ENCODE measurements at regions not wholly inside any gene's neighbourhood (a gene's known extent, or its start where the extent isn't known, plus 50 kb on each side); places are given as distances from the start of the nearest gene placed in this dataset.
"Not testable (repeated sequence)": the region's sequence is repeated elsewhere in the genome, so short reads cannot be mapped to it uniquely, and the experiment has no call there.

GRCh38 chr15:77869021-77869895 lies 208.3 kb downstream of the TBC1D2B start:
- peaks cover 8% of the 10 kb centered on the region for H3K27me3 Mint-ChIP-seq
- DNase-seq (ENCODE audit: low spot score in 2 of 2) (no peak), ATAC-seq (ENCODE audit: low read depth) (no peak)
- no peaks in the 10 kb centered on the region for H3K36me3 Mint-ChIP-seq
- no peak overlapping the region for H3K4me3 Mint-ChIP-seq
- peaks cover 2% of the 10 kb centered on the region for H3K4me1 Mint-ChIP-seq
- no peaks in the 10 kb centered on the region for H3K9me3 Mint-ChIP-seq
- no peak overlapping the region for H3K27ac Mint-ChIP-seq

DNA sequence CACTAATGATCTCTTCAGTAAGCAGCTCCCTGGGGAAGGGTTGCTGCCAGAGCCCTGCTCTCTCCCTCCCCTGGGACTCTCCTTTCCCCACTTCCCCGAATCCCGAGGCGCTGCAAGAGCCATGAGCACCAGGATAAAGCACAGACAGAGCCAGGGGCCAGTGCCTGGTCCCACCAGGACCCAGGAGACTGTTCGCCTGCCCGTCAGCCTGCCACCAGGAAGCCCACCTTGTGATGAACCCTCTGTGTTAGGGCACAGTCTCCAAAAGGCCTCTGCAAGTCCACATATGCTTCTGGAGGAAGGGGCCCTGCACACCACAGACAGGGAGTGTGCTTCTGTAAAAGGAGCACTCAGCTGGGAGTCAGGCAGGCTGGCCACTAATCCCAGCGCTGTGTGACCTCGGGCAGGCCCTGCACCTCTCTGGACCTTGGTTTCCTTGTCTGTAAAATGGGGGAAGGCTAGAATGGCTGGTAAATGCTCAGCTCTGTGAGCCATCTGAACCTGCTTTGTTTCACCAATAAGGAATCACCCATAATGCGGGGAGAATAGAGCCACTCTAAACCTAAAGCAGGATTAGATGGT lies 209.4 kb downstream of the TBC1D2B start:
- not testable (repeated sequence) for H3K4me1 Mint-ChIP-seq, H3K27ac Mint-ChIP-seq
- peaks cover 11% of the 10 kb centered on the region for H3K27me3 Mint-ChIP-seq

DNA sequence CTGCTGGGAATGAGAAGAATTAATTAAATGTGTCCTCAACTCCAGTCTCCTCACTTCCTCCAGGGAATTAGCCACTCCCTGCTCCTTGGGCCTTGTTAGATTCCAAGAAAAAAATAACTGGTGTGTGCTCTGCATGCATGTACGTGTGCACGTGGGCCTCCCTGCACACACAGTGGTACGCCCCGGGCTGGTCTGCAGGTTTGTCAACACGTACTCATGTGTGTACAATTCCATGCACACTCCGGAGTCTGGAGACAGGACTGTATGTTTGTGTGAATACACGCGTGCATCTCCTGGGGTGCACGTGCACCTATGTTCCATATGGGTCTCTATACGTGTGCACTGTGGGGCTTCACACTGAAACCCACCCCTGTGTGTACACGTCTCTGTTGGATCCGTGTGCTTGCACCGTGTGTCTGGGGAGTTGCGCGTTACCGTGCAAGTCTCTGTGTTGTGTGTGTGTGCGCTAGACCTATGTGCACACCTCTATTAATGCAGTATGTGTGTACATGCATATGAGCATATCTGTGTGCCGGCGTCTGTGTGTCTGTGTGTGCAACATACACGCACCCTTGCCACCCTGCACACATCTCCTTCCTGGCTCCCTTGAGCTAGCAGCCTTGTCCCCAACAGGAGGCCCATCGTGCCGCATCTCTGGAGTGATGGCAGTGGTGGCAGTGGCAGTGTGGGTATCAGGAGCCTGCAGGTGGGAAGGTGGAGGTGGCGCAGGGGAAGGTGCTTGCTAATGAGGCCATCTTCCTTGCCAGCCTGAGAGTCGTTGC lies 210.1 kb downstream of the TBC1D2B start:
- no peak overlapping the region for H3K4me3 Mint-ChIP-seq
- no peaks in the 10 kb centered on the region for H3K36me3 Mint-ChIP-seq
- H3K27me3 Mint-ChIP-seq = peaks cover 14% of the 10 kb centered on the region
- DNase-seq (ENCODE audit: low spot score in 2 of 2) (no peak), ATAC-seq (ENCODE audit: low read depth) (no peak)
- H3K9me3 Mint-ChIP-seq = no peaks in the 10 kb centered on the region
- H3K4me1 Mint-ChIP-seq = peaks cover 2% of the 10 kb centered on the region
- no peak overlapping the region for H3K27ac Mint-ChIP-seq

More for the DNA sequence above, 209.4 kb downstream of the TBC1D2B start:
- not testable (repeated sequence) for H3K36me3 Mint-ChIP-seq; DNase-seq (ENCODE audit: low spot score in 2 of 2); H3K9me3 Mint-ChIP-seq; ATAC-seq (ENCODE audit: low read depth); H3K4me3 Mint-ChIP-seq

GRCh38 chr15:77866596-77867125 lies 210.8 kb downstream of the TBC1D2B start:
- H3K9me3 Mint-ChIP-seq = no peaks in the 10 kb centered on the region
- H3K36me3 Mint-ChIP-seq = no peaks in the 10 kb centered on the region
- no peak for ATAC-seq (ENCODE audit: low read depth)
- no peak for DNase-seq (ENCODE audit: low spot score in 2 of 2)
- no peak overlapping the region for H3K27ac Mint-ChIP-seq
- peaks cover 14% of the 10 kb centered on the region for H3K27me3 Mint-ChIP-seq
- peaks cover 2% of the 10 kb centered on the region for H3K4me1 Mint-ChIP-seq
- H3K4me3 Mint-ChIP-seq = no peak overlapping the region

- H3K27ac Mint-ChIP-seq = no peak overlapping the region
- no peak overlapping the region for H3K4me3 Mint-ChIP-seq
- no peaks in the 10 kb centered on the region for H3K9me3 Mint-ChIP-seq
- DNase-seq (ENCODE audit: low spot score in 2 of 2) (no peak), ATAC-seq (ENCODE audit: low read depth) (no peak)
- H3K36me3 Mint-ChIP-seq = no peaks in the 10 kb centered on the region
- H3K4me1 Mint-ChIP-seq = peaks cover 2% of the 10 kb centered on the region
- peaks cover 11% of the 10 kb centered on the region for H3K27me3 Mint-ChIP-seq
These were observed 211.3 kb downstream of the TBC1D2B start for GRCh38 chr15:77866186-77866585.

DNA sequence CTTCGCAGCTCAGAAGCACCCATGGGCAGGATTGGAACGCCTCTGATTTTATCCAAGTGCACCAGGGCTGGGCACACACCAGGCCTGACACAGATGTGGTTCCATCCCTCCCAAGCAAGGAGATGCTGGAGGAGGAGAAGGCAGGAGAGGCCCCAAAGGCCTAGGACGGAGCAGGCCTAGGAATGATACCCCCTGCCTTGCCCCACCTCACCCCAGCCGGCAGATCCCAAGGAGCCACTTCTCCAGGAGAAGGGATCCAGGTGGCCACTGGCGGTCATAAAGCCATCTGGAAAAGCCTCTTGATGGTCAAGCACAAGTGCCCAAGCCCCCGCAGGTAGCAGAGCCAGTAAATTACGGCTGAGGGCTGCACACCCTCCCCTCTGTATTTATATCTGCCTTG lies 211.8 kb downstream of the TBC1D2B start:
- no peak overlapping the region for H3K4me3 Mint-ChIP-seq
- no peaks in the 10 kb centered on the region for H3K36me3 Mint-ChIP-seq
- DNase-seq (ENCODE audit: low spot score in 2 of 2) (no peak), ATAC-seq (ENCODE audit: low read depth) (no peak)
- H3K9me3 Mint-ChIP-seq = no peaks in the 10 kb centered on the region
- peaks cover 2% of the 10 kb centered on the region for H3K4me1 Mint-ChIP-seq
- H3K27ac Mint-ChIP-seq = no peak overlapping the region
- peaks cover 9% of the 10 kb centered on the region for H3K27me3 Mint-ChIP-seq

GRCh38 chr15:77865106-77865610 lies 212.4 kb downstream of the TBC1D2B start:
- Mint-ChIP-seq H3K4me3 (no peak overlapping the region), H3K27ac (no peak overlapping the region), H3K9me3 (no peaks in the 10 kb centered on the region), H3K36me3 (no peaks in the 10 kb centered on the region), H3K4me1 (peaks cover 2% of the 10 kb centered on the region), H3K27me3 (peaks cover 9% of the 10 kb centered on the region)
- no peak for ATAC-seq (ENCODE audit: low read depth)
- no peak for DNase-seq (ENCODE audit: low spot score in 2 of 2)

- no peak overlapping the region for H3K27ac Mint-ChIP-seq
- DNase-seq (ENCODE audit: low spot score in 2 of 2) (no peak), ATAC-seq (ENCODE audit: low read depth) (no peak)
- no peaks in the 10 kb centered on the region for H3K4me1 Mint-ChIP-seq
- no peaks in the 10 kb centered on the region for H3K9me3 Mint-ChIP-seq
- peaks cover 8% of the 10 kb centered on the region for H3K27me3 Mint-ChIP-seq
- no peaks in the 10 kb centered on the region for H3K36me3 Mint-ChIP-seq
- no peak overlapping the region for H3K4me3 Mint-ChIP-seq
These were observed 213.1 kb downstream of the TBC1D2B start for GRCh38 chr15:77864211-77865105.

- ATAC-seq (ENCODE audit: low read depth) (no peak), DNase-seq (ENCODE audit: low spot score in 2 of 2) (no peak)
- H3K27me3 Mint-ChIP-seq = peaks cover 8% of the 10 kb centered on the region
- H3K36me3 Mint-ChIP-seq = no peaks in the 10 kb centered on the region
- peaks cover 2% of the 10 kb centered on the region for H3K4me1 Mint-ChIP-seq
- no peak overlapping the region for H3K4me3 Mint-ChIP-seq
- H3K27ac Mint-ChIP-seq = no peak overlapping the region
- no peaks in the 10 kb centered on the region for H3K9me3 Mint-ChIP-seq
These were observed 213.9 kb downstream of the TBC1D2B start for GRCh38 chr15:77863491-77864105.

DNA sequence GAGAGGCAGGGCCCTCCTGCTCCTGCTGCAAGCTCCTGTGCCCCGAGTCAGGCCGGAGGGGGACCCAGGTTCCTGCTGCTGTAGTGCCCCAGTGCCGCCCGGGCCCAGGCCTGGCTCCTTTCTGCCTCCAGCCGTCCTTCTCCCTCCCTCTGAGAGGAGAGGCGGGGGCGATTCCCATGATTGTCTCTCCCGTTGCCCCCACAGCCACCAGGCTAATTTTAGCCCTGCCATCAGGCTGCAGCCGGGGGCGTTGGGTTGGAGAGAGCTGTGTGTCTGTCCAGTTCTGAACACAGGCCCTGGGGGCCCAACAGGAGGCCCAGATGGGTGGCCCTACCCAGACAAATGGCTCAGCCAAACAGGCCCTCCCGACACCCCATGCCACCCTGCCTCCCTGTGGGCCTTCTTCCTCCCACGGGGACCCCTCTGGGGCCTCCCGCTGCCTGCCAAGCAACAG lies 214.8 kb downstream of the TBC1D2B start:
- Mint-ChIP-seq H3K9me3 (no peaks in the 10 kb centered on the region), H3K4me3 (no peak overlapping the region), H3K27me3 (peaks cover 8% of the 10 kb centered on the region), H3K4me1 (peaks cover 2% of the 10 kb centered on the region), H3K27ac (no peak overlapping the region), H3K36me3 (no peaks in the 10 kb centered on the region)
- DNase-seq (ENCODE audit: low spot score in 2 of 2) = no peak
- ATAC-seq (ENCODE audit: low read depth) = no peak

GRCh38 chr15:77861997-77862635 lies 215.4 kb downstream of the TBC1D2B start:
- DNase-seq (ENCODE audit: low spot score in 2 of 2); H3K36me3 Mint-ChIP-seq; H3K27me3 Mint-ChIP-seq; H3K9me3 Mint-ChIP-seq; H3K4me1 Mint-ChIP-seq; ATAC-seq (ENCODE audit: low read depth); H3K27ac Mint-ChIP-seq; H3K4me3 Mint-ChIP-seq: not testable (repeated sequence)

GRCh38 chr15:77860071-77860691 lies 217.3 kb downstream of the TBC1D2B start:
- Mint-ChIP-seq H3K9me3 (no peaks in the 10 kb centered on the region), H3K4me3 (no peak overlapping the region), H3K4me1 (peaks cover 2% of the 10 kb centered on the region), H3K27me3 (peaks cover 11% of the 10 kb centered on the region), H3K27ac (no peak overlapping the region), H3K36me3 (no peaks in the 10 kb centered on the region)
- ATAC-seq (ENCODE audit: low read depth) (no peak), DNase-seq (ENCODE audit: low spot score in 2 of 2) (no peak)
